GM19455 (cell line): ENCODE measurements at regions not wholly inside any gene's neighbourhood (a gene's known extent, or its start where the extent isn't known, plus 50 kb on each side); places are given as distances from the start of the nearest gene placed in this dataset.
"Not testable (repeated sequence)": the region's sequence is repeated elsewhere in the genome, so short reads cannot be mapped to it uniquely, and the experiment has no call there.

ENCODE experiments used
- ATAC-seq: cut with Tn5 transposase; IDR thresholded peaks from one replicate; pipeline ENCODE4 v1.9.1; 2021; ENCODE audit not compliant: unreplicated experiment

DNA sequence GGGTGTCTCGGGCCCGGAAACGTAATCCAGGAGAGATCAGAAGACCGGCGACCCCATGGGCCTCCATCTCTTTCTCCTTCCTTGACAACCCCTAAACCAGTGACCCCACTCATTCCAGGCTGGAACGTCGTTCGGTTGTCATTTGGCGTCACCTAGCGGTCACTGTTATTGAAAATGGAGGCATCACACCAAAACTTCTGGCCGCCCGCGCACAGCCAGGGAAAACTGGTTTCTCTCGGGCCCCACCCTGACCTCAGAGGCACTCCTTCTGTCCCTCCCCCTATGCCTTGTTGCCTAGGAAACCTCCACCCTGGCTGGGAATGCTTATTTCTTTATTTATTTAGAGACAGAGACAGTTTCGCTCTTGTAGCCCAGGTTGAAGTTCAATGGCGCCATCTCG is 2327.3 kb upstream of the TPTE start:
- peak; percentile 64 for ATAC-seq

DNA sequence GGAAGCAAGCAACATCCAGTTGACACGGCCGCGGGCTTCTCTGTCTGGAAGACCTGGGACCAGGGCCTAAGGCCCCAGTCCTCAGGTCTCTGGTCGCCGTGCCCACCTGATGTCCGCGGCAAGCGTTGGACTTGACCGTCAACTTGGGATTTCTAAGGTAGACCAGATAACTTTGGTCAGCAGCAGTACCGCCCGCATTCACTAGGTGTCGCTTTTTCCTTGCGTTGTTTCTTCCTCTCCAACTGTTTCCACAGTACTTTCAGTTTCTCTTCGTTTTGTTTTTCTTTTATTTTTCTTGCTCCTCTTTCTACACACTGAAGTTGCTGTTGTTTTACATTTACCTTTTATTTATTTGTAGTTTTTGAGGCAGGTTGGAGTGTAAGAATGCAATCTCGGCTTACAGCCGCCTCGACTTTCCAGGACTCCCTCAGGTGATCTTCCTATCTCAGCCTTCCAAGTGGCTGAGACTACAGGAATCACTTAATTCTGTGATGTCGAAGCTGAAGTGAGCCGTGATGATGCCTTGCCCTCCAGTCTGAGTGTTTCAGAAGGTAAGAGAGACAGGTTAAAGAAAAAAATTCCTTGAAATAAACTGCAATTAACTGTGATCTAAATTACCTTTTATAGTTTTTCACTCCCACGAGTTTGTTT is 2323.9 kb upstream of the TPTE start:
- not testable (repeated sequence) for ATAC-seq

DNA sequence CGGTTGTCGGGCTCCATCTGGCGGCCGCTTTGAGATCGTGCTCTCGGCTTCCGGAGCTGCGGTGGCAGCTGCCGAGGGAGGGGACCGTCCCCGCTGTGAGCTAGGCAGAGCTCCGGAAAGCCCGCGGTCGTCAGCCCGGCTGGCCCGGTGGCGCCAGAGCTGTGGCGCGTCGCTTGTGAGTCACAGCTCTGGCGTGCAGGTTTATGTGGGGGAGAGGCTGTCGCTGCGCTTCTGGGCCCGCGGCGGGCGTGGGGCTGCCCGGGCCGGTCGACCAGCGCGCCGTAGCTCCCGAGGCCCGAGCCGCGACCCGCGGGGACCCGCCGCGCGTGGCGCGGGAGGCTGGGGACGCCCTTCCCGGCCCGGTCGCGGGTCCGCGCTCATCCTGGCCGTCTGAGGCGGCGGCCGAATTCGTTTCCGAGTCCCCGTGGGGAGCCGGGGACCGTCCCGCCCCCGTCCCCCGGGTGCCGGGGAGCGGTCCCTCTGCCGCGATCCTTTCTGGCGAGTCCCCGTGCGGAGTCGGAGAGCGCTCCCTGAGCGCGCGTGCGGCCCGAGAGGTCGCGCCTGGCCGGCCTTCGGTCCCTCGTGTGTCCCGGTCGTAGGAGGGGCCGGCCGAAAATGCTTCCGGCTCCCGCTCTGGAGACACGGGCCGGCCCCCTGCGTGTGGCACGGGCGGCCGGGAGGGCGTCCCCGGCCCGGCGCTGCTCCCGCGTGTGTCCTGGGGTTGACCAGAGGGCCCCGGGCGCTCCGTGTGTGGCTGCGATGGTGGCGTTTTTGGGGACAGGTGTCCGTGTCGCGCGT is 2316.1 kb upstream of the TPTE start:
- ATAC-seq, result not testable (repeated sequence)

DNA sequence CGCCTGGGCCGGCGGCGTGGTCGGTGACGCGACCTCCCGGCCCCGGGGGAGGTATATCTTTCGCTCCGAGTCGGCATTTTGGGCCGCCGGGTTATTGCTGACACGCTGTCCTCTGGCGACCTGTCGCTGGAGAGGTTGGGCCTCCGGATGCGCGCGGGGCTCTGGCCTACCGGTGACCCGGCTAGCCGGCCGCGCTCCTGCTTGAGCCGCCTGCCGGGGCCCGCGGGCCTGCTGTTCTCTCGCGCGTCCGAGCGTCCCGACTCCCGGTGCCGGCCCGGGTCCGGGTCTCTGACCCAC is 2315.5 kb upstream of the TPTE start:
- ATAC-seq, result not testable (repeated sequence)

DNA sequence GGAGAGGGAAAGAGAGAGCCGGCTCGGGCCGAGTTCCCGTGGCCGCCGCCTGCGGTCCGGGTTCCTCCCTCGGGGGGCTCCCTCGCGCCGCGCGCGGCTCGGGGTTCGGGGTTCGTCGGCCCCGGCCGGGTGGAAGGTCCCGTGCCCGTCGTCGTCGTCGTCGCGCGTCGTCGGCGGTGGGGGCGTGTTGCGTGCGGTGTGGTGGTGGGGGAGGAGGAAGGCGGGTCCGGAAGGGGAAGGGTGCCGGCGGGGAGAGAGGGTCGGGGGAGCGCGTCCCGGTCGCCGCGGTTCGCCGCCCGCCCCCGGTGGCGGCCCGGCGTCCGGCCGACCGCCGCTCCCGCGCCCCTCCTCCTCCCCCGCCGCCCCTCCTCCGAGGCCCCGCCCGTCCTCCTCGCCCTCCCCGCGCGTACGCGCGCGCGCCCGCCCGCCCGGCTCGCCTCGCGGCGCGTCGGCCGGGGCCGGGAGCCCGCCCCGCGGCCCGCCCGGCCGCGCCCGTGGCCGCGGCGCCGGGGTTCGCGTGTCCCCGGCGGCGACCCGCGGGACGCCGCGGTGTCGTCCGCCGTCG is 2308.3 kb upstream of the TPTE start:
- not testable (repeated sequence) for ATAC-seq

DNA sequence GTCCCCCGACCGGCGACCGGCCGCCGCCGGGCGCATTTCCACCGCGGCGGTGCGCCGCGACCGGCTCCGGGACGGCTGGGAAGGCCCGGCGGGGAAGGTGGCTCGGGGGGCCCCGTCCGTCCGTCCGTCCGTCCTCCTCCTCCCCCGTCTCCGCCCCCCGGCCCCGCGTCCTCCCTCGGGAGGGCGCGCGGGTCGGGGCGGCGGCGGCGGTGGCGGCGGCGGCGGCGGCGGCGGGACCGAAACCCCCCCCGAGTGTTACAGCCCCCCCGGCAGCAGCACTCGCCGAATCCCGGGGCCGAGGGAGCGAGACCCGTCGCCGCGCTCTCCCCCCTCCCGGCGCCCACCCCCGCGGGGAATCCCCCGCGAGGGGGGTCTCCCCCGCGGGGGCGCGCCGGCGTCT is 2306.8 kb upstream of the TPTE start:
- ATAC-seq, result not testable (repeated sequence)

DNA sequence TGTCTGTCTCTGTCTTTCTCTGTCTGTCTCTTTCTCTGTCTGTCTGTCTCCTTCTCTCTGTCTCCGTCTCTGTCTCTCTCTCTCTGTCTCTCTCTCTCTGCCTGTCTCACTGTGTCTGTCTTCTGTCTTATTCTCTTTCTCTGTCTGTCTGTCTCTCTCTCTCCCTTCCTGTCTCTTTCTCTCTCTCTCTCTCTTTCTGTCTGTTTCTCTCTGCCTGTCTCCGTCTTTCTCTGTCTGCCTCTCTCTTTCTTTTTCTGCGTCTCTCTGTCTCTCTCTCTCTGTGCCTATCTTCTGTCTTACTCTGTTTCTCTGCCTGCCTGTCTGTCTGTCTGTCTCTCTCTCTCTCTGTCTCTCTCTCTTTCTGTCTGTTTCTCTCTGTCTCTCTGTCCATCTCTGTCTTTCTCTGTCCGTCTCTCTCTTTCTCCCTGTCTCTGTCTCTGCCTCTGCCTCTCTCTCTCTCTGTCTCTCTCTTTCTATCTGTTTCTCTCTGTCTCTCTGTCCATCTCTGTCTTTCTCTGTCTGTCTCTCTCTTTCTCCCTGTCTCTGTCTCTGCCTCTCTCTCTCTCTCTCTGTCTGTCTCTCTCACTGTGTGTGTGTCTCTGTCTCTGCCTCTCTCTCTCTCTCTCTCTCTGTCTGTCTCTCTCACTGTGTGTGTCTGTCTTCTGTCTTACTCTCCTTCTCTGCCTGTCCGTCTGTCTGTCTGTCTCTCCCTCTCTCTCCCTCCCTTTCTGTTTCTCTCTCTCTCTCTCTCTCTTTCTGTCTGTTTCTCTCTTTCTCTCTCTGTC is 2291.8 kb upstream of the TPTE start:
- peak; percentile 14 for ATAC-seq

DNA sequence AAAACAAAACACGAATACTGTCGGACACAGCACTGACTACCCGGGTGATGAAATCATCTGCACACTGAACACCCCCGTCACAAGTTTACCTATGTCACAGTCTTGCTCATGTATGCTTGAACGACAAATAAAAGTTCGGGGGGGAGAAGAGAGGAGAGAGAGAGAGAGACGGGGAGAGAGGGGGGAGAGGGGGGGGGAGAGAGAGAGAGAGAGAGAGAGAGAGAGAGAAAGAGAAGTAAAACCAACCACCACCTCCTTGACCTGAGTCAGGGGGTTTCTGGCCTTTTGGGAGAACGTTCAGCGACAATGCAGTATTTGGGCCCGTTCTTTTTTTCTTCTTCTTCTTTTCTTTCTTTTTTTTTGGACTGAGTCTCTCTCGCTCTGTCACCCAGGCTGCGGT is 2290.1 kb upstream of the TPTE start:
- ATAC-seq, result not testable (repeated sequence)

DNA sequence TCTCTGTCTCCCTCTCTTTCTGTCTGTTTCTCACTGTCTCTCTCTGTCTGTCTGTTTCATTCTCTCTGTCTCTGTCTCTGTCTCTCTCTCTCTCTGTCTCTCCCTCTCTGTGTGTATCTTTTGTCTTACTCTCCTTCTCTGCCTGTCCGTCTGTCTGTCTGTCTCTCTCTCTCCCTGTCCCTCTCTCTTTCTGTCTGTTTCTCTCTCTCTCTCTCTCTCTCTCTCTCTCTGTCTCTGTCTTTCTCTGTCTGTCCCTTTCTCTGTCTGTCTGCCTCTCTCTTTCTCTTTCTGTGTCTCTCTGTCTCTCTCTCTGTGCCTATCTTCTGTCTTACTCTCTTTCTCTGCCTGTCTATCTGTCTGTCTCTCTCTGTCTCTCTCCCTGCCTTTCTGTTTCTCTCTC is 2288.4 kb upstream of the TPTE start:
- ATAC-seq, result not testable (repeated sequence)

DNA sequence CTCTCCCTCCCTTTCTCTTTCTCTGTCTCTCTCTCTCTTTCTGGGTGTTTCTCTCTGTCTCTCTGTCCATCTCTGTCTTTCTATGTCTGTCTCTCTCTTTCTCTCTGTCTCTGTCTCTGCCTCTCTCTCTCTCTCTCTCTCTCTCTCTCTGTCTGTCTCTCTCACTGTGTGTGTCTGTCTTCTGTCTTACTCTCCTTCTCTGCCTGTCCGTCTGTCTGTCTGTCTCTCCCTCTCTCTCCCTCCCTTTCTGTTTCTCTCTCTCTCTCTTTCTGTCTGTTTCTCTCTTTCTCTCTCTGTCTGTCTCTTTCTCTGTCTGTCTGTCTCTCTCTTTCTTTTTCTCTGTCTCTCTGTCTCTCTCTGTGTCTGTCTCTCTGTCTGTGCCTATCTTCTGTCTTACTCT is 2287.3 kb upstream of the TPTE start:
- not testable (repeated sequence) for ATAC-seq

DNA sequence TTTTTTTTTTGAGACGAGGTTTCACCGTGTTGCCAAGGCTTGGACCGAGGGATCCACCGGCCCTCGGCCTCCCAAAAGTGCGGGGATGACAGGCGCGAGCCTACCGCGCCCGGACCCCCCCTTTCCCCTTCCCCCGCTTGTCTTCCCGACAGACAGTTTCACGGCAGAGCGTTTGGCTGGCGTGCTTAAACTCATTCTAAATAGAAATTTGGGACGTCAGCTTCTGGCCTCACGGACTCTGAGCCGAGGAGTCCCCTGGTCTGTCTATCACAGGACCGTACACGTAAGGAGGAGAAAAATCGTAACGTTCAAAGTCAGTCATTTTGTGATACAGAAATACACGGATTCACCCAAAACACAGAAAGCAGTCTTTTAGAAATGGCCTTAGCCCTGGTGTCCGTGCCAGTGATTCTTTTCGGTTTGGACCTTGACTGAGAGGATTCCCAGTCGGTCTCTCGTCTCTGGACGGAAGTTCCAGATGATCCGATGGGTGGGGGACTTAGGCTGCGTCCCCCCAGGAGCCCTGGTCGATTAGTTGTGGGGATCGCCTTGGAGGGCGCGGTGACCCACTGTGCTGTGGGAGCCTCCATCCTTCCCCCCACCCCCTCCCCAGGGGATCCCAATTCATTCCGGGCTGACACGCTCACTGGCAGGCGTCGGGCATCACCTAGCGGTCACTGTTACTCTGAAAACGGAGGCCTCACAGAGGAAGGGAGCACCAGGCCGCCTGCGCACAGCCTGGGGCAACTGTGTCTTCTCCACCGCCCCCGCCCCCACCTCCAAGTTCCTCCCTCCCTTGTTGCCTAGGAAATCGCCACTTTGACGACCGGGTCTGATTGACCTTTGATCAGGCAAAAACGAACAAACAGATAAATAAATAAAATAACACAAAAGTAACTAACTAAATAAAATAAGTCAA is 2276.4 kb upstream of the TPTE start:
- ATAC-seq, result peak; percentile 44

DNA sequence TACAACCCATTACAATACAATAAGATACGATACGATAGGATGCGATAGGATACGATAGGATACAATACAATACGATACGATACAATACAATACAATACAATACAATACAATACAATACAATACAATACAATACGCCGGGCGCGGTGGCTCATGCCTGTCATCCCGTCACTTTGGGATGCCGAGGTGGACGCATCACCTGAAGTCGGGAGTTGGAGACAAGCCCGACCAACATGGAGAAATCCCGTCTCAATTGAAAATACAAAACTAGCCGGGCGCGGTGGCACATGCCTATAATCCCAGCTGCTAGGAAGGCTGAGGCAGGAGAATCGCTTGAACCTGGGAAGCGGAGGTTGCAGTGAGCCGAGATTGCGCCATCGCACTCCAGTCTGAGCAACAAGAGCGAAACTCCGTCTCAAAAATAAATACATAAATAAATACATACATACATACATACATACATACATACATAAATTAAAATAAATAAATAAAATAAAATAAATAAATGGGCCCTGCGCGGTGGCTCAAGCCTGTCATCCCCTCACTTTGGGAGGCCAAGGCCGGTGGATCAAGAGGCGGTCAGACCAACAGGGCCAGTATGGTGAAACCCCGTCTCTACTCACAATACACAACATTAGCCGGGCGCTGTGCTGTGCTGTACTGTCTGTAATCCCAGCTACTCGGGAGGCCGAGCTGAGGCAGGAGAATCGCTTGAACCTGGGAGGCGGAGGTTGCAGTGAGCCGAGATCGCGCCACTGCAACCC is 2275.6 kb upstream of the TPTE start:
- peak; percentile 75 for ATAC-seq

DNA sequence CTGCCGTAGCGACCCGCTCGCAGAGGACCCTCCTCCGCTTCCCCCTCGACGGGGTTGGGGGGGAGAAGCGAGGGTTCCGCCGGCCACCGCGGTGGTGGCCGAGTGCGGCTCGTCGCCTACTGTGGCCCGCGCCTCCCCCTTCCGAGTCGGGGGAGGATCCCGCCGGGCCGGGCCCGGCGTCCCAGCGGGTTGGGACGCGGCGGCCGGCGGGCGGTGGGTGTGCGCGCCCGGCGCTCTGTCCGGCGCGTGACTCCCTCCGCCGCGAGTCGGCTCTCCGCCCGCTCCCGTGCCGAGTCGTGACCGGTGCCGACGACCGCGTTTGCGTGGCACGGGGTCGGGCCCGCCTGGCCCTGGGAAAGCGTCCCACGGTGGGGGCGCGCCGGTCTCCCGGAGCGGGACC is 2269.7 kb upstream of the TPTE start:
- not testable (repeated sequence) for ATAC-seq

DNA sequence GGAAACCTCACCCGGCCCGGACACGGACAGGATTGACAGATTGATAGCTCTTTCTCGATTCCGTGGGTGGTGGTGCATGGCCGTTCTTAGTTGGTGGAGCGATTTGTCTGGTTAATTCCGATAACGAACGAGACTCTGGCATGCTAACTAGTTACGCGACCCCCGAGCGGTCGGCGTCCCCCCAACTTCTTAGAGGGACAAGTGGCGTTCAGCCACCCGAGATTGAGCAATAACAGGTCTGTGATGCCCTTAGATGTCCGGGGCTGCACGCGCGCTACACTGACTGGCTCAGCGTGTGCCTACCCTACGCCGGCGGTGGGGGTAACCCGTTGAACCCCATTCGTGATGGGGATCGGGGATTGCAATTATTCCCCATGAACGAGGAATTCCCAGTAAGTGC is 2266.3 kb upstream of the TPTE start:
- not testable (repeated sequence) for ATAC-seq

DNA sequence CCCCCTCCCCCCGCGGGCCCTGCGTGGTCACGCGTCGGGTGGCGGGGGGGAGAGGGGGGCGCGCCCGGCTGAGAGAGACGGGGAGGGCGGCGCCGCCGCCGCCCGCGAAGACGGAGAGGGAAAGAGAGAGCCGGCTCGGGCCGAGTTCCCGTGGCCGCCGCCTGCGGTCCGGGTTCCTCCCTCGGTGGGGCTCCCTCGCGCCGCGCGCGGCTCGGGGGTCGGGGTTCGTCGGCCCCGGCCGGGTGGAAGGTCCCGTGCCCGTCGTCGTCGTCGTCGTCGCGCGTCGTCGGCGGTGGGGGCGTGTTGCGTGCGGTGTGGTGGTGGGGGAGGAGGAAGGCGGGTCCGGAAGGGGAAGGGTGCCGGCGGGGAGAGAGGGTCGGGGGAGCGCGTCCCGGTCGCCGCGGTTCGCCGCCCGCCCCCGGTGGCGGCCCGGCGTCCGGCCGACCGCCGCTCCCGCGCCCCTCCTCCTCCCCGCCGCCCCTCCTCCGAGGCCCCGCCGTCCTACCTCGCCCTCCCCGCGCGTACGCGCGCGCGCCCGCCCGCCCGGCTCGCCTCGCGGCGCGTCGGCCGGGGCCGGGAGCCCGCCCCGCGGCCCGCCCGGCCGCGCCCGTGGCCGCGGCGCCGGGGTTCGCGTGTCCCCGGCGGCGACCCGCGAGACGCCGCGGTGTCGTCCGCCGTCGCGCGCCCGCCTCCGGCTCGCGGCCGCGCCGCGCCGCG is 2264.1 kb upstream of the TPTE start:
- ATAC-seq, result not testable (repeated sequence)

DNA sequence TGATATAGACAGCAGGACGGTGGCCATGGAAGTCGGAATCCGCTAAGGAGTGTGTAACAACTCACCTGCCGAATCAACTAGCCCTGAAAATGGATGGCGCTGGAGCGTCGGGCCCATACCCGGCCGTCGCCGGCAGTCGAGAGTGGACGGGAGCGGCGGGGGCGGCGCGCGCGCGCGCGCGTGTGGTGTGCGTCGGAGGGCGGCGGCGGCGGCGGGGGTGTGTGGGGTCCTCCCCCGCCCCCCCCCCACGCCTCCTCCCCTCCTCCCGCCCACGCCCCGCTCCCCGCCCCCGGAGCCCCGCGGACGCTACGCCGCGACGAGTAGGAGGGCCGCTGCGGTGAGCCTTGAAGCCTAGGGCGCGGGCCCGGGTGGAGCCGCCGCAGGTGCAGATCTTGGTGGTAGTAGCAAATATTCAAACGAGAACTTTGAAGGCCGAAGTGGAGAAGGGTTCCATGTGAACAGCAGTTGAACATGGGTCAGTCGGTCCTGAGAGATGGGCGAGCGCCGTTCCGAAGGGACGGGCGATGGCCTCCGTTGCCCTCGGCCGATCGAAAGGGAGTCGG is 2261.2 kb upstream of the TPTE start:
- not testable (repeated sequence) for ATAC-seq
